ENCODE measurements at regions not wholly inside any gene's neighbourhood (a gene's known extent, or its start where the extent isn't known, plus 50 kb on each side); places are given as distances from the start of the nearest gene placed in this dataset.
A peak's percentile ranks its signal among the peaks of the same experiment; 100 is the strongest.

DNA sequence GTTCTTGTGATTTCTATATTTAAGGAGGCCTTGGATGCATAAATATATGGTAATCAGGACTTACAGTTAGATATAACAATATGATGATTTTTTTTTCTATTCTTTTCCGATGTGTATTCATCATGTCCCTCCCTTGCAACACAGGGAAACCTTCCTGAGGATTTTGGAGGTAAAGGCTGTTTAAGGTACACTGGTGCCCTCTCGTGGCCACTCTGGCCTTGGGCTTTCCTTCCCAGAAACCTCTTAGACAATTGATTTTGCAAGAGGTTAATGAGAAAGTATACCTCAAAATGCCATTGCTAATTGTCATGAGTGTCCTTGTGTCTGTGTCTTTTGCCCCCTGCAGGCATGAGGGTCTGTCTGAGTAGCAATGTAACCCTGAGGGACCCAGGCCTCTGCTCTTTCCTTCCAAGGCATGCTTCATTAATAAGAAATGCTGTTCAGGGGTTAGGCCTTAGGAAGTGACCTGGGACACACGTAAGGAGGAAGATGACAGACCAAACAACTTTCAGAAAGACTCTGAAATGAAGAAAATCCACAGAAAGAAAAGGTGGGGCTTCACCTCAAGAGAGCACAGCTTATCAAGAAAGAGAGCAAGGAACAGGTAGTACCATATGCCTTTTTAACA is 70.3 kb upstream of the PPP2R3A start:
- DNase-seq, result peak; percentile 70
- no peaks in the 10 kb centered on the region for H3K4me1 ChIP-seq
- TF ChIP-seq, protein P1, sequence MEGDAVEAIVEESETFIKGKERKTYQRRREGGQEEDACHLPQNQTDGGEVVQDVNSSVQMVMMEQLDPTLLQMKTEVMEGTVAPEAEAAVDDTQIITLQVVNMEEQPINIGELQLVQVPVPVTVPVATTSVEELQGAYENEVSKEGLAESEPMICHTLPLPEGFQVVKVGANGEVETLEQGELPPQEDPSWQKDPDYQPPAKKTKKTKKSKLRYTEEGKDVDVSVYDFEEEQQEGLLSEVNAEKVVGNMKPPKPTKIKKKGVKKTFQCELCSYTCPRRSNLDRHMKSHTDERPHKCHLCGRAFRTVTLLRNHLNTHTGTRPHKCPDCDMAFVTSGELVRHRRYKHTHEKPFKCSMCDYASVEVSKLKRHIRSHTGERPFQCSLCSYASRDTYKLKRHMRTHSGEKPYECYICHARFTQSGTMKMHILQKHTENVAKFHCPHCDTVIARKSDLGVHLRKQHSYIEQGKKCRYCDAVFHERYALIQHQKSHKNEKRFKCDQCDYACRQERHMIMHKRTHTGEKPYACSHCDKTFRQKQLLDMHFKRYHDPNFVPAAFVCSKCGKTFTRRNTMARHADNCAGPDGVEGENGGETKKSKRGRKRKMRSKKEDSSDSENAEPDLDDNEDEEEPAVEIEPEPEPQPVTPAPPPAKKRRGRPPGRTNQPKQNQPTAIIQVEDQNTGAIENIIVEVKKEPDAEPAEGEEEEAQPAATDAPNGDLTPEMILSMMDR (IDR thresholded peaks at IDR 0.05; ENCODE audit: low read depth, low read length), result peak; percentile 95
- H3K9me3 ChIP-seq, result no peaks in the 10 kb centered on the region
- H3K4me3 ChIP-seq (ENCODE audit: low read depth, low read length), result no peak overlapping the region
- H3K36me3 ChIP-seq, result no peaks in the 10 kb centered on the region
- no peaks in the 10 kb centered on the region for H3K27me3 ChIP-seq

- Histone ChIP-seq H3K27me3 (no peaks in the 10 kb centered on the region), H3K4me3 (ENCODE audit: low read depth, low read length) (no peak overlapping the region), H3K4me1 (no peaks in the 10 kb centered on the region), H3K9me3 (no peaks in the 10 kb centered on the region), H3K36me3 (no peaks in the 10 kb centered on the region)
- TF ChIP-seq, protein P1 (IDR thresholded peaks at IDR 0.05; ENCODE audit: low read depth, low read length), result no peak
- DNase-seq, result no peak
Measured at GRCh38 chr3:135895734-135896121, 69.8 kb upstream of the PPP2R3A start.

GRCh38 chr3:135896613-135897012 is 68.9 kb upstream of the PPP2R3A start:
- Histone ChIP-seq H3K4me3 (ENCODE audit: low read depth, low read length) (no peak overlapping the region), H3K4me1 (no peaks in the 10 kb centered on the region), H3K36me3 (no peaks in the 10 kb centered on the region), H3K27me3 (no peaks in the 10 kb centered on the region), H3K9me3 (no peaks in the 10 kb centered on the region)
- no peak for DNase-seq
- TF ChIP-seq, protein P1 (IDR thresholded peaks at IDR 0.05; ENCODE audit: low read depth, low read length), result no peak

- TF ChIP-seq, protein P1 (IDR thresholded peaks at IDR 0.05; ENCODE audit: low read depth, low read length), result no peak
- H3K27me3 ChIP-seq, result no peaks in the 10 kb centered on the region
- no peaks in the 10 kb centered on the region for H3K9me3 ChIP-seq
- DNase-seq, result no peak
- H3K4me3 ChIP-seq (ENCODE audit: low read depth, low read length), result no peak overlapping the region
- no peaks in the 10 kb centered on the region for H3K36me3 ChIP-seq
- H3K4me1 ChIP-seq, result no peaks in the 10 kb centered on the region
Measured at GRCh38 chr3:135897715-135898114, 67.8 kb upstream of the PPP2R3A start.

- no peaks in the 10 kb centered on the region for H3K4me1 ChIP-seq
- H3K4me3 ChIP-seq (ENCODE audit: low read depth, low read length), result no peak overlapping the region
- no peaks in the 10 kb centered on the region for H3K9me3 ChIP-seq
- TF ChIP-seq, protein P1 (IDR thresholded peaks at IDR 0.05; ENCODE audit: low read depth, low read length), result no peak
- H3K27me3 ChIP-seq, result no peaks in the 10 kb centered on the region
- no peaks in the 10 kb centered on the region for H3K36me3 ChIP-seq
- no peak for DNase-seq
Measured at GRCh38 chr3:135898774-135899173, 66.8 kb upstream of the PPP2R3A start.

DNA sequence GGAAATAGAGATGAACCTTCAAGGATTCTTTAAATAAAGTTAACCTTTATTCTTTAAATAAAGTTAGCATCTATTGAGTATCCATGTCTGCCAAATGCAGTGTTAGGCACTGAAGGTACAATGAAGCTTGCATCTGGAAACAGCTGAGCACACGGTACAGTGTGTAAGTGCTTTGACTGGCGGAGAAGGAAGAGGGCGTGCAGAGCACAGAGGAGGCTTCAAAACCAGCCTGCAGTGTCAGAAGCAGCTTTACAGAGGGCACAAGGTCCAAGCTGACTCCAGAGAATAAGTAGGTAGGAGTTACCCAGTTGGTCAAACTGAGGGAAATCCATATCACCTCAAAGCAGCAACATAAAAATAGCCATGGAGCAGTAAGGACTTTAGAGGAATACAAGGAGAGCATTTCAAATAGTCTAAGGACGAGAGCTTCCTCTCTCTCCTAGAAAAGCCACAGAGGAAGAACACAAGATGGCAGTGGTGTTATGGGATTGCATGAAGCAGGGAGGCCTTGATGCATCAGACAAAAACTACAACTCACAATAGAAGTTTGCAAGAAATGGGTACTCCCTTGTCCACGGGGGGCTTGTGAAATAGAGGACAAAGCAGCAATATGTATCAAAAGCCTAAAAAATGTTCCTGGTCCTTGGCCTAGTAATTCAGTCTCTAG is 60.3 kb upstream of the PPP2R3A start:
- TF ChIP-seq, protein P1 (IDR thresholded peaks at IDR 0.05; ENCODE audit: low read depth, low read length), result no peak
- Histone ChIP-seq H3K9me3 (no peaks in the 10 kb centered on the region), H3K4me1 (no peaks in the 10 kb centered on the region), H3K27me3 (peaks cover 3% of the 10 kb centered on the region; the same call in 1 of the 2 replicates), H3K4me3 (ENCODE audit: low read depth, low read length) (no peak overlapping the region), H3K36me3 (no peaks in the 10 kb centered on the region)
- no peak for DNase-seq
